Activated CD4-positive, CD25-positive, alpha-beta regulatory T cell treated with anti-CD3 and anti-CD28 coated beads, Interleukin-2, amount 50 U/mL, for 72 hours (primary cell): ENCODE measurements at regions not wholly inside any gene's neighbourhood (a gene's known extent, or its start where the extent isn't known, plus 50 kb on each side); places are given as distances from the start of the nearest gene placed in this dataset.

ENCODE experiments used
- DNase-seq: peaks from one replicate; pipeline ENCODE4 v3.0.0; 2021

- no peak for DNase-seq
Measured at GRCh38 chr6:110033101-110033500, 55.0 kb downstream of the GPR6 start.

- no peak for DNase-seq
Measured at GRCh38 chr6:110033749-110034666, 55.9 kb downstream of the GPR6 start.

- no peak for DNase-seq
Measured at GRCh38 chr6:110034667-110035036, 56.5 kb downstream of the GPR6 start.

GRCh38 chr6:110035321-110035720 lies 57.2 kb downstream of the GPR6 start:
- no peak for DNase-seq

- no peak for DNase-seq
Measured at GRCh38 chr6:110036408-110037302, 58.5 kb downstream of the GPR6 start.

GRCh38 chr6:110037726-110038295 lies 59.7 kb downstream of the GPR6 start:
- DNase-seq, result no peak

- peak; percentile 81 for DNase-seq
Measured at GRCh38 chr6:110039364-110039980, 61.4 kb downstream of the GPR6 start.

- DNase-seq, result peak; percentile 50
Measured at GRCh38 chr6:110039981-110040383, 61.9 kb downstream of the GPR6 start.

- no peak for DNase-seq
Measured at GRCh38 chr6:110040716-110041115, 62.6 kb downstream of the GPR6 start.

GRCh38 chr6:110041126-110041525 lies 63.0 kb downstream of the GPR6 start:
- DNase-seq, result no peak

GRCh38 chr6:110041830-110042229 lies 63.7 kb downstream of the GPR6 start:
- DNase-seq, result no peak

- no peak for DNase-seq
Measured at GRCh38 chr6:110042670-110043296, 64.7 kb downstream of the GPR6 start.

GRCh38 chr6:110043366-110043994 lies 65.4 kb downstream of the GPR6 start:
- no peak for DNase-seq

- DNase-seq, result no peak
Measured at GRCh38 chr6:110044096-110044495, 66.0 kb downstream of the GPR6 start.

GRCh38 chr6:110044622-110045021 lies 66.5 kb downstream of the GPR6 start:
- no peak for DNase-seq

- no peak for DNase-seq
Measured at GRCh38 chr6:110048221-110048875, 70.2 kb downstream of the GPR6 start.

- DNase-seq, result no peak
Measured at GRCh38 chr6:110049696-110050439, 71.8 kb downstream of the GPR6 start.
